ENCODE measurements at regions not wholly inside any gene's neighbourhood (a gene's known extent, or its start where the extent isn't known, plus 50 kb on each side); places are given as distances from the start of the nearest gene placed in this dataset.
A peak's percentile ranks its signal among the peaks of the same experiment; 100 is the strongest.

DNA sequence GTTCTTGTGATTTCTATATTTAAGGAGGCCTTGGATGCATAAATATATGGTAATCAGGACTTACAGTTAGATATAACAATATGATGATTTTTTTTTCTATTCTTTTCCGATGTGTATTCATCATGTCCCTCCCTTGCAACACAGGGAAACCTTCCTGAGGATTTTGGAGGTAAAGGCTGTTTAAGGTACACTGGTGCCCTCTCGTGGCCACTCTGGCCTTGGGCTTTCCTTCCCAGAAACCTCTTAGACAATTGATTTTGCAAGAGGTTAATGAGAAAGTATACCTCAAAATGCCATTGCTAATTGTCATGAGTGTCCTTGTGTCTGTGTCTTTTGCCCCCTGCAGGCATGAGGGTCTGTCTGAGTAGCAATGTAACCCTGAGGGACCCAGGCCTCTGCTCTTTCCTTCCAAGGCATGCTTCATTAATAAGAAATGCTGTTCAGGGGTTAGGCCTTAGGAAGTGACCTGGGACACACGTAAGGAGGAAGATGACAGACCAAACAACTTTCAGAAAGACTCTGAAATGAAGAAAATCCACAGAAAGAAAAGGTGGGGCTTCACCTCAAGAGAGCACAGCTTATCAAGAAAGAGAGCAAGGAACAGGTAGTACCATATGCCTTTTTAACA, 70.3 kb upstream of the PPP2R3A start:
- H3K4me1 ChIP-seq (replicated peaks in 1 of 2): peaks cover 10 to 11% of the 10 kb centered on the region in 2 donors
- in situ Hi-C loops (cut with MboI; ENCODE audit: low pct_unique_long_range_greater_than_20kb in 2 of 9, low sequenced_read_pairs in 9 of 9, unreplicated experiment in 9 of 9): loop anchor here in 5 of 9 experiments (10.0 to 25.0 kb wide), 4 partner anchors 158 to 1283 kb away; partner anchors contain the start of gene EPHB1 (in 4 of the 5)
- WGBS, 10 experiments: 0 to 89% (median 22%) methylated on average over 1 to 3 of the region's 3 CpGs; no CpG with 5 or more reads in 1 of the 10 experiments
- H3K4me3 ChIP-seq: no peak overlapping the region
- no peak overlapping the region for H3K27ac ChIP-seq
- ATAC-seq (replicated peaks in 6 of 8): peak; percentile 73 to 82 (median 80)

DNA sequence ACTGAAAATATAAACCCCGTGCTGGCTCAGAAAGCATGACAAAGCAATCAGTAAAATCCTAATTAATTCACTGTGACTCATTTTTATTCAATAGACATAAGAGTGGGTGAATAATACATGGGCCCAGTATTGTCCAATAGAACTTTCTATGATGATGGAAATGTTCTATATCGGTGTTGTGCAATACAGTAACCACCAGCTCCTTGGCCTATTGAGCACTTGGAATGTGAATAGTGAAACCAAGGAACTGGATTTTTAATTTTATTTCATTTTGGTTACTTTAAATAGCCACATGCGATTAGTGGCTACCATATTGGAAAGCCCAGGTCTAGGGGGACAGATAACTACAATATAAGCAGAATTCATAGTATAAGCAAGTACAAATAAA, 69.8 kb upstream of the PPP2R3A start:
- in situ Hi-C loops (cut with MboI; ENCODE audit: low pct_unique_long_range_greater_than_20kb in 2 of 9, low sequenced_read_pairs in 9 of 9, unreplicated experiment in 9 of 9): loop anchor here in 5 of 9 experiments (10.0 to 25.0 kb wide), 4 partner anchors 158 to 1283 kb away; partner anchors contain the start of gene EPHB1 (in 4 of the 5)
- 57 to 100% (median 83%) methylated on average over 1 to 3 of the region's 3 CpGs; no CpG with 5 or more reads in 1 of the 10 experiments for WGBS, 10 experiments
- Histone ChIP-seq H3K4me1 (replicated peaks in 1 of 2) (peaks cover 10 to 11% of the 10 kb centered on the region in 2 donors), H3K4me3 (no peak overlapping the region), H3K27ac (no peak overlapping the region)
- ATAC-seq (replicated peaks in 6 of 8): peak in 2 of 8 experiments; percentile 32 to 70

DNA sequence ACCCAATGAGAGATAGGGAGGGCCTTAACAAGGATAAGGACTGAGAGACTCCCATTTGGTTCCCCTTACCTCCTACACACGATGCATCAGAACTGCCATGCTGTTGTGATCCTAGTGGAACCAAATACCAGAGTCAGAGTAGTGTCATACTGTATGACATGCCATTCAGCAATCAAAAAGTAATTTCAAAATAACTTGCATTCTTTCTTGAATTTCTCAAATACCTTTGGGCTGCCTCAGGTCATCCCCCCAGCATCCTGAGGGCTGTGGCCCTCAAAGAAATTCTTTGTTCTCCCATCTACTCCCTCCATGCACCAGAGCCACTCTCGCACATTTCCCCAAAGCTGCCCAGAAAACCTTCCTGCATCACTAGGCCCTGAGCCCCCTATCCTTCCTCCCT, 68.9 kb upstream of the PPP2R3A start:
- 40 to 100% (median 81%) methylated on average over 1 to 2 of the region's 2 CpGs; no CpG with 5 or more reads in 4 of the 10 experiments for WGBS, 10 experiments
- Histone ChIP-seq H3K27ac (no peak overlapping the region), H3K4me3 (no peak overlapping the region), H3K4me1 (replicated peaks in 1 of 2) (peaks cover 10 to 11% of the 10 kb centered on the region in 2 donors)
- in situ Hi-C loops (cut with MboI; ENCODE audit: low pct_unique_long_range_greater_than_20kb in 2 of 9, low sequenced_read_pairs in 9 of 9, unreplicated experiment in 9 of 9): loop anchor here in 5 of 9 experiments (10.0 to 25.0 kb wide), 4 partner anchors 159 to 1284 kb away; partner anchors contain the start of gene EPHB1 (in 4 of the 5)
- peak in 2 of 8 experiments; percentile 12 to 69 for ATAC-seq (replicated peaks in 6 of 8)

DNA sequence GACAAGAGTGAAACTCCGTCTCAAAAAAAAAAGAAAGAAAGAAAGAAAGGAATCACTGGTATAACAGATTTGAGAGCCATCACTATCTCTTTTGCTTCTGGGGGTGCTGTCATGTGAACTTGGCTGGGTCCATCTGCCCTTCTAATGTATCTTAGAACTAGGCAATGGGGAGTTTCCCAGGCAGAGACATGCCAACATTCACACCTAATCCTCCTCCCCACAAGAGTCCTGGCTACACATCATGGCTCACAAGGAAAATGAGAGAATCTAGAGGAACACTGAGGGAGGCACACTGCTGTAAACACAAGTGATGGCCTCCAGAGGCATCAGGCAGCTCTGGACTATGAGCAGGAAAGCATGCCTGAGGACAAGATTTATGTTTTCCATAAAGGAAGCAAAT, 67.8 kb upstream of the PPP2R3A start:
- in situ Hi-C loops (cut with MboI; ENCODE audit: low pct_unique_long_range_greater_than_20kb in 2 of 9, low sequenced_read_pairs in 9 of 9, unreplicated experiment in 9 of 9): loop anchor here in 5 of 9 experiments (10.0 to 25.0 kb wide), 4 partner anchors 160 to 1285 kb away; partner anchors contain the start of gene EPHB1 (in 4 of the 5)
- WGBS, 10 experiments: 100% methylated on average over 1 of the region's 1 CpG; no CpG with 5 or more reads in 9 of the 10 experiments
- no peak overlapping the region for H3K4me3 ChIP-seq

DNA sequence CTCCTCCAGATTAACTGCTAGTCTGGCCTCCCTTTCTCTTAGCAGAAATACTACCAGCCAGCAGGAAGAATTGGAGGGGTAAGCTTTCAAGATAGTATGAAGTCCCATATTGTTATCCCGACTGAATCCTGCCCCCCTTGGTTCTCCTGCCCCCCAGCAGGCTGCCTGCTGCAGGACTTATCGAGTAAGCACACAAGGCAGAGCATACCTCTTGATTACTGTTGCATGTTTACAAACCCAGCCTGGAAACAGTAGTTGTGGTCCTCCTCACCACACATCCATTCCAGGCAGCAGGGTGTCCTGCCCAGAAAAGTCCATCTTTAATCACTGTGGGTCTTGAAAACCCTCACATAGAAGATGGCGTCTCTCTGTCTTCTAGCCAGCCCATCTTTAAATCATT, 66.8 kb upstream of the PPP2R3A start:
- in situ Hi-C loops (cut with MboI; ENCODE audit: low pct_unique_long_range_greater_than_20kb in 2 of 9, low sequenced_read_pairs in 9 of 9, unreplicated experiment in 9 of 9): loop anchor here in 5 of 9 experiments (10.0 to 25.0 kb wide), 4 partner anchors 161 to 1286 kb away; partner anchors contain the start of gene EPHB1 (in 4 of the 5)
- no peak for ATAC-seq (replicated peaks in 6 of 8)
- H3K4me1 ChIP-seq (replicated peaks in 1 of 2): peaks cover 10 to 11% of the 10 kb centered on the region in 2 donors
- no peak overlapping the region for H3K27ac ChIP-seq
- 42 to 100% (median 75%) methylated on average over 1 to 3 of the region's 3 CpGs; no CpG with 5 or more reads in 2 of the 10 experiments for WGBS, 10 experiments
- H3K4me3 ChIP-seq: no peak overlapping the region

More for the DNA sequence above, 67.8 kb upstream of the PPP2R3A start:
- Histone ChIP-seq H3K27ac (no peak overlapping the region), H3K4me1 (replicated peaks in 1 of 2) (peaks cover 10 to 11% of the 10 kb centered on the region in 2 donors)
- ATAC-seq (replicated peaks in 6 of 8): peak in 2 of 8 experiments; percentile 18 to 28

DNA sequence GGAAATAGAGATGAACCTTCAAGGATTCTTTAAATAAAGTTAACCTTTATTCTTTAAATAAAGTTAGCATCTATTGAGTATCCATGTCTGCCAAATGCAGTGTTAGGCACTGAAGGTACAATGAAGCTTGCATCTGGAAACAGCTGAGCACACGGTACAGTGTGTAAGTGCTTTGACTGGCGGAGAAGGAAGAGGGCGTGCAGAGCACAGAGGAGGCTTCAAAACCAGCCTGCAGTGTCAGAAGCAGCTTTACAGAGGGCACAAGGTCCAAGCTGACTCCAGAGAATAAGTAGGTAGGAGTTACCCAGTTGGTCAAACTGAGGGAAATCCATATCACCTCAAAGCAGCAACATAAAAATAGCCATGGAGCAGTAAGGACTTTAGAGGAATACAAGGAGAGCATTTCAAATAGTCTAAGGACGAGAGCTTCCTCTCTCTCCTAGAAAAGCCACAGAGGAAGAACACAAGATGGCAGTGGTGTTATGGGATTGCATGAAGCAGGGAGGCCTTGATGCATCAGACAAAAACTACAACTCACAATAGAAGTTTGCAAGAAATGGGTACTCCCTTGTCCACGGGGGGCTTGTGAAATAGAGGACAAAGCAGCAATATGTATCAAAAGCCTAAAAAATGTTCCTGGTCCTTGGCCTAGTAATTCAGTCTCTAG, 60.3 kb upstream of the PPP2R3A start:
- in situ Hi-C loops (cut with MboI; ENCODE audit: low pct_unique_long_range_greater_than_20kb in 2 of 9, low sequenced_read_pairs in 9 of 9, unreplicated experiment in 9 of 9): loop anchor here in 2 of 9 experiments (25.0 kb wide), 1 partner anchor 132 kb away; no protein-coding TSS in a partner anchor
- no peaks in the 10 kb centered on the region for H3K4me1 ChIP-seq (replicated peaks in 1 of 2)
- H3K27ac ChIP-seq: no peak overlapping the region
- H3K4me3 ChIP-seq: no peak overlapping the region
- 34 to 80% (median 62%) methylated on average over 1 to 5 of the region's 5 CpGs for WGBS, 10 experiments
- peak in 3 of 8 experiments; percentile 37 to 84 (median 57) for ATAC-seq (replicated peaks in 6 of 8)

GRCh38 chr3:135907422-135908165, 57.9 kb upstream of the PPP2R3A start:
- WGBS, 10 experiments: 79 to 100% (median 88%) methylated on average over 1 to 3 of the region's 3 CpGs; no CpG with 5 or more reads in 4 of the 10 experiments
- in situ Hi-C loops (cut with MboI; ENCODE audit: low pct_unique_long_range_greater_than_20kb in 2 of 9, low sequenced_read_pairs in 9 of 9, unreplicated experiment in 9 of 9): loop anchor here in 2 of 9 experiments (25.0 kb wide), 1 partner anchor 130 kb away; no protein-coding TSS in a partner anchor
- Histone ChIP-seq H3K4me1 (replicated peaks in 1 of 2) (peaks cover 0 to 2% of the 10 kb centered on the region in 2 donors), H3K27ac (no peak overlapping the region), H3K4me3 (no peak overlapping the region)
- no peak for ATAC-seq (replicated peaks in 6 of 8)

DNA sequence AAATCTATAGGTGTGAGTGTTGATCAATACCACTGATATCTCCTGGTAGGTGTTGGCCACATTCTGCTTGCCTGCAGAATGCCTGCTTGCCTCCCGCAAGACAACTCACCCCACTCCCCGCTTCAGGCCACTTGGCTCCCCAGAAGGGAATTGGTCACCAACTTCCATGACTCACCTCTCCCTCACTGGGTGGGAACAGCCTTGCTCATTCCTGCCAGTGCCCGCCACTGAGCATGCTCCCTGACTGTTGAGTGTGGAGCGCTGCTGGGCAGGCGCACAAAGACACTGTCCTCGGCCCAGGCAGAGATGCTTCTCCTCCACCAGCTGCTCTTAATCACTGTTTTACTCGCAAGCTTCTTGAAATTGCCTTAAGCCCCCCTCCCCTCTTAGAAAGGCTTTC, 57.3 kb upstream of the PPP2R3A start:
- Histone ChIP-seq H3K4me1 (replicated peaks in 1 of 2) (peaks cover 0 to 2% of the 10 kb centered on the region in 2 donors), H3K27ac (no peak overlapping the region), H3K4me3 (no peak overlapping the region)
- in situ Hi-C loops (cut with MboI; ENCODE audit: low pct_unique_long_range_greater_than_20kb in 2 of 9, low sequenced_read_pairs in 9 of 9, unreplicated experiment in 9 of 9): loop anchor here in 2 of 9 experiments (25.0 kb wide), 1 partner anchor 129 kb away; no protein-coding TSS in a partner anchor
- peak in 2 of 8 experiments; percentile 24 to 27 for ATAC-seq (replicated peaks in 6 of 8)
- WGBS, 10 experiments: 60 to 100% (median 95%) methylated on average over 1 to 7 of the region's 7 CpGs; no CpG with 5 or more reads in 4 of the 10 experiments

- peaks cover 0 to 2% of the 10 kb centered on the region in 2 donors for H3K4me1 ChIP-seq (replicated peaks in 1 of 2)
- ATAC-seq (replicated peaks in 6 of 8): no peak
- H3K27ac ChIP-seq: no peak overlapping the region
- no peak overlapping the region for H3K4me3 ChIP-seq
- WGBS, 10 experiments: 80 to 100% (median 86%) methylated on average over 1 of the region's 1 CpG; no CpG with 5 or more reads in 4 of the 10 experiments
- in situ Hi-C loops (cut with MboI; ENCODE audit: low pct_unique_long_range_greater_than_20kb in 2 of 9, low sequenced_read_pairs in 9 of 9, unreplicated experiment in 9 of 9): loop anchor here in 2 of 9 experiments (25.0 kb wide), 1 partner anchor 129 kb away; no protein-coding TSS in a partner anchor
Observed at GRCh38 chr3:135908737-135909136, 56.8 kb upstream of the PPP2R3A start.

GRCh38 chr3:135911110-135911509, 54.4 kb upstream of the PPP2R3A start:
- ATAC-seq (replicated peaks in 6 of 8): peak in 1 of 8 experiments; percentile 36
- in situ Hi-C loops (cut with MboI; ENCODE audit: low pct_unique_long_range_greater_than_20kb in 2 of 9, low sequenced_read_pairs in 9 of 9, unreplicated experiment in 9 of 9): loop anchor here in 5 of 9 experiments (10.0 to 25.0 kb wide), 2 partner anchors 126 to 134 kb away; no protein-coding TSS in a partner anchor
- Histone ChIP-seq H3K4me3 (no peak overlapping the region), H3K4me1 (replicated peaks in 1 of 2) (peaks cover 0 to 2% of the 10 kb centered on the region in 2 donors), H3K27ac (no peak overlapping the region)
- 25 to 100% (median 43%) methylated on average over 1 to 2 of the region's 2 CpGs; no CpG with 5 or more reads in 3 of the 10 experiments for WGBS, 10 experiments

DNA sequence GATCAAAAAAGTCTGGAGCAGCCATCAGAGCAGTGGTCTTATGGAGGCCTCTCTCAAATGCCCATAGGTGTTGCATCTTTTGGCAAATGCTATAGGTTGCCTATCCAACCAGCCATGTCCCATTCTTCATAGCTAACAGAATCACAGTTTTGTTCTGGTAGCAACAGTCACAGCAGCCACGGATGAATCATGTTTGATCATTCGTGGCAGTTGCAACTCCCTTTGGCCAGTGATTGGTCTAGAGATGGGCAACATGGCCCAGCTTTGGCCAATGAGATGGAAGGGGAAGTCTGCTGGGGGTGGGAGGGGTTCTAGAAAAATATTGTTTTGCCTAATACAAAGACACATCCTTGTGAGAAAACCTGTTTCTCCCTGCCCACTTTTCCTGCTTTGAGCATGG, 50.3 kb upstream of the PPP2R3A start:
- Histone ChIP-seq H3K27ac (no peak overlapping the region), H3K4me3 (no peak overlapping the region), H3K4me1 (replicated peaks in 1 of 2) (peaks cover 0 to 2% of the 10 kb centered on the region in 2 donors)
- in situ Hi-C loops (cut with MboI; ENCODE audit: low pct_unique_long_range_greater_than_20kb in 2 of 9, low sequenced_read_pairs in 9 of 9, unreplicated experiment in 9 of 9): loop anchor here in 5 of 9 experiments (10.0 to 25.0 kb wide), 2 partner anchors 122 to 130 kb away; no protein-coding TSS in a partner anchor
- ATAC-seq (replicated peaks in 6 of 8): peak in 1 of 8 experiments; percentile 8
- WGBS, 10 experiments: 67 to 100% (median 72%) methylated on average over 1 to 2 of the region's 2 CpGs; no CpG with 5 or more reads in 7 of the 10 experiments

Measured in motor neuron (in vitro differentiated cells).